GM18861 (cell line): ENCODE measurements at regions not wholly inside any gene's neighbourhood (a gene's known extent, or its start where the extent isn't known, plus 50 kb on each side); places are given as distances from the start of the nearest gene placed in this dataset.

Experiments used
- ATAC-seq: cut with Tn5 transposase; IDR thresholded peaks from one replicate; pipeline ENCODE4 v1.9.1; 2021; ENCODE audit not compliant: unreplicated experiment

DNA sequence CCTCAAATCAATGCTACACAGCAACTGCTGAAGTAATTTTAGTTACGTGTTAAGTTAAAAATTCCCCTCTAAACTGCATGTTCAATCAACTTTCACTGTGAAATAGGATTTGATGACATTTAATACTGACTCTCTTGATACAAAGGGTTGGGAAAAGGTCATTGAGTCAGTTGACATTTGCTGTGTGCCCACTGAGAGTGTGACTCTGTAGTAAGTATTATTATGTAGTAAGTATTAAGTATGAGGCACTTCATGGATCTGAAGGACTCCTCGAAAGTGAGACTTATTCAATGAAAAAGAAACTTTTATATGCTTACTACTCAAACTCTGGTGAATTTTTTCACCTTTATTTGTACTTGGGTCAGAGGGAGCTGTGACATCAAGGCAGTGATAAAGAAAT lies 83.1 kb upstream of the S1PR1 start:
- ATAC-seq, result no peak

DNA sequence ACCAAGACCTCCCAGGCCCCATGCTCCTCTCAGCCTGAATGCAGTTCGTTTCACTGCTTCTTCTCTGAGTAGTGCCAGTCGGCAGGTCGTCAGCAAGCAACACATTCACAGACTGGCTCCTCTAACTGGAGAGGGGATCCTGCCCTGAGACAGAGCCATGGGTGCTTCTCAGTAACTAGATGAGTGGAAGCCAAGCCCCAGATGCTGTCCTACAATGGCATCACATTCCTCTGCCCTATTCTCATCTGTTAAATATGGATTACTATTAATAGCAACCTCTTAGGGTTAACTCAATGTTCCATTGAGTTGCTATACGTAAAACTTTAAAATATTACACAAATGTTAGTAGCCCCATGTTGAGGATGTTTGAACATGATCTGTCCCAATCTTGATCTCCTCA lies 84.2 kb upstream of the S1PR1 start:
- ATAC-seq, result no peak

DNA sequence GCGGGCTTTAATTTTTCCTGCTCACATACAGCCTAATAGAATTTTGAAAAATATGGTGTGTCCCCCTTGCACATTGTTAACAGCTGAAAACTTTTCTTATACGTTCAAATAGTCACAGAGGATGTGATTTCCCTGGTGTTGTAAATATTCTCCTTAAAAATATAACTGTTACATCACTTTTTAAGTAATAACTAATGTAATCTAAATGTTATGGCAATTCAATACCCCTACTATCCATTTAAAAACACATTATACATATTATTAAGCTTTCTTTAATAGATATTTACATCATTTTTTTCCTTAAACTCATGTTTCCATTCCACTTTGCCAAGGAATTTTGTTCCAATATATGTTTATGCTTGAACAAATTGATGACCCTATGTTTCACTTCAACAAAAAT lies 85.5 kb upstream of the S1PR1 start:
- no peak for ATAC-seq

DNA sequence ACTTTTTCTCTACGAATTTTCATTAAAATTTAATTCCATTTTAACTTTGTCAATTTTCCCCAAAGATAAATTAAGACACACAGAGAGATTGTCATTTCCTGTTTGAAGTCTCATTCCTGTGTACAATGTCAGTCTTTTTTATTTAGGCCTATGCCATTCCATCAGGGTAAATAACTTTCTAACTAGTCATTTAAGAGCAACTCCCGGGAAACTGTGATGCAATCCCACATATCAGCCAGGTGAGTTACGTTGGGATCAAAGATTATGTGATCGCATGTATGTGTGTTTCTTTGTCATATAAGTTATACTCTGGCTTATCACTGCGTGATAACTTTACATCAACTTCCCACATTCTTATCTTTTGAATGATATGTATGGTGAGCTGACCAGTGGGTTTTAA lies 86.1 kb upstream of the S1PR1 start:
- no peak for ATAC-seq

DNA sequence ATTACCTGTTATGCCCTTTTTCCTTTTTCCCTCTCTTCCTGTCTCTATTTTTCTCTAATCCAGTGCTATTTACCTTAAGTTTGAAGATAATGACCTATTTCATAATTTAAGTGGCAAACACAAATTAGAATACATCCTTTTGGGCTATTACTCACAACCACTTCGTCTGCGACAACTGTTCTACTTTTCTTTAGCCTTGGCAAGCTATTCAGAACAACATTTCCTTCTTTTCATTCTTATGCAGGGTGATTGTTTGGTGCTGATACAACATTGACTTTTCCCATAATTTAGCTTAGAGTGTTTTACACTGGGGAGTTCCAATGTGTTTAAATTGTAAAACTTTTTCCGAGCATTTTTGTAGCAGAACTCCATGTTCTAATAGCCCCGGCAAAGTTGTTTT lies 86.6 kb upstream of the S1PR1 start:
- no peak for ATAC-seq

DNA sequence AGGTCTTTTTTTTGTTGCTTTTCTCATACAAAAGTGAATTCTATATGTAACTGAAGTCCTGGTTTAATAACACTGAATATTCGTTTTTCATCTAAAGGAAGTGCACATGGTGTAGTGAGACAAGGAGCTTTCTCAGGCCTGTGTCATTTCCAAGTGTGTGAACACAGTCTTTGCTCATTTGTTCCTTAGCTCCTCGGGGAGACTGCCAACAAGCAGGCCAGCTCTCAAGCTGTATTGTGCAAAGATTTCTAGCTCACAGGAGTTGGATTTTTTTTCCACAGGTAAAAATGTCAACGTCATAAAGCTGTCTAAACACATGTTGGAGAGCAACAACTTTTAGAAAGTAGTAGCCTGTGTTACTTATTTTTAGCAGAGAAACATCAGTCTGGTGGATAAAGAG lies 87.8 kb upstream of the S1PR1 start:
- ATAC-seq, result no peak

DNA sequence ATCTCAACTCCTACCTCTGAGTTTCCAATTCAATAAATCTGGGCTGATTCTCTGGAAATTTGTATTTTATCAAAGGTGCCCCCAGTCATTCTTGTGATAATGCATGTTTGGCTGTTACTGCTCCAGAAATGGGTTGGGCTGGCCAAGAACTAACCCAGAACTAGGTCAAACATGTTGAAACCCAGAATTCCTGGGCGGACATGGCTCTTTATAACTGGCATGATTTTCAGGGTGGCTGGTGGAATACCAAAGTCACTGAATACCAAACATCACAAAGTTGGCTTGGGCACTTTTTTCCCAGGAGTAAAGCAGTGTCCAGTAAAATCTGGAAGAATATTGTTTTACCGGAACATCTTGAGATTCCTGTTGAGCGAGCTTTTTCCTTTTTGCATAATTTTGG lies 89.4 kb upstream of the S1PR1 start:
- no peak for ATAC-seq

DNA sequence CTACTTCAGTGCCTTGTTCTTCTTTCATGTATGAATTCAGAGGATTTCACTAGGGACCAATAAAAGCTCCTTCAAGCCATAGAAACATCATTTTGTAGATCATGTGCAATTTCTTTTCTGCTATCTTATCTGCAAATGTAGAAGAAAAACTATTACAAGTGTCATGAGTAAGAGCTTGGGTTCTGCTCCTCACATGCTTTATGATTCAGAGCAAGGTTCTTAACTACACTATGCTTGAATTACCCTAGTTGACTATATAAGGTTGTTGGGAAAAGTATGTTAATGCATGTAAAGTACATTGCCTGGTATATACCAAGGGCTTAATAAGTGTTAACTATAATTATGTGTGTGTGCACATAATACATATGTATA lies 91.4 kb upstream of the S1PR1 start:
- ATAC-seq, result no peak

DNA sequence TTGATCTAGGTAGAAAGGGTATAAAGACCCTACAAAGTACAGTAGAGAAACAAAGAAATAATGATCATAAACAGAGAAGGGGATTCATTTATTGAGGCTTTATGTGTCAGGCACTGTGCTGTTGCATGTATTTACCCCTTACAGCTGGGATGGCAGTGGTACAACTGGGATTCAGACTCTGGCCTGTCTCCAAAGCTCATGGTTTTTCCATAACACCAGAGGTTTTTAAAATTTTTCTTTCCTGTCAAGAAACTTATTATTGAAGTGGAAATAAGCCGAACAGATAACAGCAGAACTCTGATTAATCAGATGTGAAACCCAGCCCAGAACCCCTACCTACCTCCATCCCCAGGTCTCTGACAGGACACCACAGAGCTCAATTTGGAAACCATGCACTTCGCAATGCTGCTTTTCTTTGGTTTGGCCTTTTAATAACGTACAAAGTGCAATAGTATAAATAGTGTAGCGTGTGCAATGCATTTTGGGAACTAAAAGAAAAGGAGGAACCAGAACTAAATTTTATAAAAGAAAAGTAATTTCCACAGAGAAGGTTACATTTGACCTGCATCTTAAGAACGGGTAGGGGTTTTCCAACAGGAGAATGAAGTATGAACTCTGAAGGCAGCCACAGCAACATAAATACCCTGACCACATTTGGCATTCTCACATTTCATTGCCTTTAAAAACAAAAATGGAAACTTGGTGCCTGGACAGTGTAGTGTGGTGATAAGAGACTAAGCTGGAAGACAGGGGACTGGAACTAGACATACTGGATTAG lies 92.0 kb upstream of the S1PR1 start:
- ATAC-seq, result no peak

DNA sequence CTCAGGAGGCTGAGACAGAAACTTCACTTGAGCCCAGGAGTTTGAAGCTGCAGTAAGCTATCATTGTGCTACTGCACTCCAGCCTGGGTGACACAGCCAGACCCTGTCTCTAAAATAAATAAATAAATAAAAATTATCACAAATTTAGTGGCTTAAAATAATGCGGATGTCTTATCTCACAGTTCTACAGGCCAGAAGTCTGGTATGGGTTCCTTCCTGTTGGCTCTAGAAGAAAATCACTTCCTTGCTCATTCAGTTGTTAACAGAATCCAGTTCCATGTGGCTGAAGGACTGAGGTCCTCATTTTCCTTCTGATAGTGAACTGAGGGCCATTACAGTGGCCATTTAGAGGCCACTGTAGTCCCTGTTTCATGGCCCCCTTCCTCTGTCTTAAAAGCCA lies 94.6 kb upstream of the S1PR1 start:
- ATAC-seq, result no peak

DNA sequence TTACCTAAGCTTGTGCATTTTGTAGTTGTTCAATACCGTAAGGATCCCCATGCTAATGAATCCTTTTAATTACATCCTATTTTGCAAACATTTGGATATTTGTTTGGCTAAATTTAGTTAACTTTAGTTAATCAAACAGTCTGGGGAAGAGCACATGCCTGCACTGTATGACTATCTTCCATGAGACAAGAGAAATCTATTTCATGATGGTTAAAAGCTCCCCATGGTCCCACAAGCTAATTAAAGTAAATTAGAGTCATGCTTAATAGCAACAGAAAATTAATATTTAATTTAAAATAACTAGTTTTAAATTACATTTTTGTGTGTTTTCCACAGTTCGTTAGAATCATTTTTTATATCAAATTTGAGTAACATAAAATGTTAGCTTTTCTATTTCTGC lies 95.4 kb upstream of the S1PR1 start:
- ATAC-seq, result no peak

DNA sequence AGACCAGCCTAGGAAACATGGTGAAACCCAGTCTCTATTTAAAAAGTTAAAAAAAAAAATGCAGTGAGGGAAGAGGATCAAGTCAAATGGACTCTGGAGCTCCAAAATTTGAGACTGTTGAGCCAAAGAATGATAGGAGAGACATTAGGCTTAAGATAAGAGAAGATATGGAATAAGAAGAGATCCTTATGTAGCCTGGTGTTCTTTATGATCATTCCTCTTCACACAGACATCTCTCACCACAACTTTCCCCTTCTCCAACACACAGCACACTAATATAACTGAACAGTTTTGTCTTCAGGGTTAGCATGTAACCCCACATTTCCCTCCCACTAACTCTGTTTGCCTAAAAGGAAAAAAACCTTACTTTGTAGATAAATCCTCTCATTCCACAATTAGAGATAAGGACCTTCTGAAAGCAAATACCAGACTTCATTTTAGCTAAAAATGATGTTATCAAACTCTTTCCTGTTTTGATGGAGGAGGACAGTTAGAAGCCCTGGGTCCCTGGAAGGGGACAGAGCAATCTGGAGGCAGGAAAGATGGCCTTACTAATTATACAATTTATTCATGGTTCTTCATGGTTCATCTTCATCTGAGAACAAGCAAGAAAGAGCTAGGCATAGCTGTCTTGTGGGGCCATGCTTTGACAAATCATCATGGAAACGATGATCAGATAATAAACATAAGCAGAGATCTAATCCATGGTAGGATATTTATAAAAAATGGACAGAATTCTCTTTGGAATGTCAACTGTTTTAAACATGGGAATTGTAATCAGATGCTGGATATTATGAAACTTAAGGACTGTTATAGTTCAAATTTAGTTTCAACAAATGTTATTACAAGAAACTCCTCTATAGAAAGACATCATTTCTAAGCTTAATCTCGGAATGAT lies 96.7 kb upstream of the S1PR1 start:
- no peak for ATAC-seq

DNA sequence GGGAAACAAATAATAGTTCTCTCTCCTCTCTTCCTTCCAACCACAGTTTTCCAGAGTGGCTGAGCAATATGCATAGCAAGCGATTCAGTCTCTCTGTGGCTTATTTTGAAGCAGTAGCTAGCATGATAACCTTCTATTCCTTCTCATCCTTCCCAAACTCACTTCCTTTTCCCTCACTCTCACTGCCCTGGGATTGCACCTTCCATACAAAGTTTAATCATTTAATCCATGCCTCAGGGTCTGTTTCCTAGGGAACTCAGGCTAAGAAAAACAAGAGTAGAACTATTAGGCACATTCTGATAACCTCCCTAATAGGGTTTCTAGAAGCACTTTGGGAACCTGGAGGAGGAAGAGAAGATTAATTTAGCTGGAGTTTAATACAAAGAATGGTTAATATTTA lies 97.7 kb upstream of the S1PR1 start:
- no peak for ATAC-seq

DNA sequence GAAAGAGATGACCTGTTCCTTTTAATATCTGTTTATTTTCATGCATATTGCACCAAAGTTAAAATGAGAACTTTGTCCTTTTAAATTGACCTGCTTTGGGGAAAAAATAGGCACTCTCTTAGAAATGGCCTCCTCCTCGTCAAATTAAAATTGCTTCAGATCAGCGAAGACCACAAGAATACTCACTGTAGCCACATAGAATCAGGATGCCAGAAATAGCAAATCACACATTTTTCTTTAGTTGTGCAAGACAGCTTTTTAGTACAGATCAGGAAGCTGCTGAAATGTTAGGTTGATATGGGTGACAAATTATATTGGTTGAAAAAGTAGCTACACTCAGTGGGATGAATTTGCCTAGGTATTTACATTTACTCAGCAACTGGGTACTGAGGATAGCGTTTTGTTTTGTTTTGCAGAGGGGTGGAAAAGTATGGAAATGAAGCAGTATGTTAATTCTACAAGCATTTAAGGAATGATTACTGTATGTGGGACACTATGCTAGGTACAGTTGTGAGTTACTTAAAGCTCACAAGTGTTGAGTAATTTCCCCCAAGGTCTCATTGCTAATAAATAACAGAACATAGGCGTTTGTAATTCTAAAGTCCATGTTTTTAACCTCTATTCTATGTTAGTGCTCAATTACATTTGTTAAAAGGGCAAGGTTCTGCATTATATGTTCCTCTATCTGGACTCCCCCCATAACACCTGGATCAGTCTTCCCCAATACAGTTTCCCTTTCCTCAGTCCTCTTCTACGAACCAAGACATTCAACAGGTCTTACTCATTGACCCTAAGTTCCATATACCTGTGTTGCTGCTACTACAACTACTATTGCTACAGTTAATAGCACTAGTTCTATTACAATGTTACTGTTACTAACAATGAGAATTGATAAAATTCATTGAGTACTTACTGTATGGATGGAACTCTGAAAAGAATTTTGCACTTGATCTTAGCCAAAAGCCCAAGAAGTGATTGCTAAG lies 99.4 kb upstream of the S1PR1 start:
- ATAC-seq, result peak; percentile 24

DNA sequence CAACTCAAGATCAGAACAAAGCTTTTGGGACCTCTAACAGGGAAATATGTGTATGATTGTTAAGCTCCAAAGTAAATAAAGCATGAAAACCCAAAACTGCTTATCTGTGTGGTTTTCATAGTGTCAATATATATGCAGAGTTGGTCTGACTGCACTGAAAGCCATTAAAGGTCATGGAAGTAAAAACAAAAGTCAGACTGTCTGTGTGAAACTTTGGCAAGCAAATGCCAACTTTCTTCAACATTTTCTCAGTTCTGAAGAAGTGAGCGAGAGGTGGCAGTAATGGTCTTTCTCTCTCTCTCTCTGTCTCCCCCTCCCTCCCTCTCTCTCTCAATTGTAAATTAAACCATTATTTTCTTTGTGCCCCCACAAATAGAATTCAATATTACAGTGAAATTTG lies 100.1 kb upstream of the S1PR1 start:
- ATAC-seq, result peak; percentile 58

DNA sequence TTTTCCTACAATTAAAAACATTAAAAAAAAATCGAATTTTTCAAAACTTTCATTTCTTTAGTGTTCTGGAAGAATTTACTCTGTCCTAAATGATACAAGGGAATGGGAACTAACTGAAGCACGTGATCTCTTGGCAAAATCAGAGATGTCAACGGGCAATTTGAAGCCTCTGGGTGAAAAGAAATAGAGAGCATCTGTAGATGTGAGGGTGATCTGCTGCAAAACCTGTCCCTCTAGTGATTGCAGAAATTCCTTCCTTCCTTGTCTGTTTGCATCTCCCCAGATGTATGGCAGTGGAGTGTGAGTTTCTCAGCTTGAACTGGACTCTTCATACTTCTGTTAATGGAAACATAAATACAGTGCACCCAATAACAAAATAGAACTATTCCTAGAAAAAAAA lies 100.5 kb upstream of the S1PR1 start:
- no peak for ATAC-seq

DNA sequence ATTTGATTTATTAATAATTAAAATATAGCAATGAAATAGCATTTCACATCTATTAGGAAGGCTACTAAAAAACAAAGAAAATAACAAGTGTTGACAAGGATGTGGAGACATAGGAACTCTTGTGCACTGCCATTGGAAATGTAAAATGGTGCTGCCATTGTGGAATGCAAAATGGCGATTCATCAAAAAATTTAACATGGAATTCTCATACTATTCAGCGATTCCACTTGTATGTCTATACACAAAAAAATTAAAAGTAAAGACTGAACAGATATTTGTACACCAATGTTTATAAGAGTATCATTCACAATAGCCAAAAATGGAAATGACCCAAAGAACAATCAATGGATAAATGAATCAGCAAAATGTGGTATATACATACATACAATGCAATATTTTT lies 101.3 kb upstream of the S1PR1 start:
- no peak for ATAC-seq

DNA sequence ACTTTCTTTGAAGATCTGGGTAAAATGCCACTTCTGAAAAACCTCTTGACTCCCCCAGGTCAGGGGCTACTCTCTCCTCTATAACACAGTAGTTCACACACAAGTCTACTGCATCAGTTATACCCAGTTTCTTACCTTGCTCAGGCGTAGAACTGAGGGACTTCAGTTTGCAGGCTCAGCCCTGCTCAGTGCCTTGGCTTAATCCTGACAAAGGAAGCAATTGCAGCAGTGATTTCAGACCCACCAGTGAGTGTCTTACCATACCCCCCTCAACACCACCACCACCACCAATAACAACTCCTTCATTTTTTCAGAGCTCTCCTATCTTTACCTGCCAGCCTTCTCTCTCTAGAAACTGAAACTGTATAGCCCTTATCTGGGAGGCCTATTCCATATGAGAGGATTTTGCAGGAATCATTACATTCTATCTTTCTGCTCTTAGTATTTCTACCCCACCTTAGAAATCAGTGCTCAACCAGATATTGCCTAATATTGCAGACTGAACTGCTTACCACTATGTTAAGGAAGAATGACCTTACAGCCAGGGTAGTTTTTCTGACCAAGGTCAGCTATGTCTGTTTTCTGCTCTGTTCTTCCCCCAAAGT lies 105.5 kb upstream of the S1PR1 start:
- ATAC-seq, result no peak

DNA sequence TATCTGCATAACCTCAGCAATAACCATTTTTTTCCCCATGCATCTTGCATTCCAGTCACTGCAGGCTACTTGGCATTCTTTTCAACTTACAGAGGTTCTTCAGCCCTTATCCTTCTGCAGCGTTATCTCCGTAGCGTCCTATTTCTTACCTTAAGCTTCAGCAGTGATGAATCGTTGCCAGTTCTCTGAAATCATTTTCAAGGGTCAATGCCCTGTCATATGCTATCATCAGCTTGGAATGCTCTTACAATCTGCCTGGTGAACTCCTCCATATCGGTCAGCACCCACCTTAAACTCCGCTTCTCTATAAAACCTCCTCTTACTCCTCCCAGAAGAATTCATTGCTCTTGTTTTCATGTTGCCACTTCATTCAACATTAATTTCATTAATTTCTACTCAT lies 105.1 kb upstream of the DPH5 start:
- ATAC-seq, result no peak

DNA sequence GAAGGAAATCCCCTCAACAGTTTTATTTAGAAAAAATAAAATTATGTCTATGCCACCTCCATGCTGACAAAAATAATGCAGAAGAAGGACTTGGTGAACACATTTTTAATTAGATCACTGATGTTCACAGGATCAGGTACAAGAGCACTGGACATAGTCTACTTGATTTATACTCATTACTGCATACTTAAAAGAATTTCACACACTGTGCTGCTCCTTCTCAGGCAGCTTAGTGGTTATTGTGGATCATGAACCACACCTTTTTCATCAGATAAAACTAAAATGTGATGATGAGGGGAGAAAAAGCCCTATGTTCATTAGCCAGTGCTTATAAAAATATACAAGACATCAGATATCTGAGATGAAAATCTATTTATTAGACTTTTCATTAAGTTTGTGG lies 103.3 kb upstream of the DPH5 start:
- no peak for ATAC-seq

DNA sequence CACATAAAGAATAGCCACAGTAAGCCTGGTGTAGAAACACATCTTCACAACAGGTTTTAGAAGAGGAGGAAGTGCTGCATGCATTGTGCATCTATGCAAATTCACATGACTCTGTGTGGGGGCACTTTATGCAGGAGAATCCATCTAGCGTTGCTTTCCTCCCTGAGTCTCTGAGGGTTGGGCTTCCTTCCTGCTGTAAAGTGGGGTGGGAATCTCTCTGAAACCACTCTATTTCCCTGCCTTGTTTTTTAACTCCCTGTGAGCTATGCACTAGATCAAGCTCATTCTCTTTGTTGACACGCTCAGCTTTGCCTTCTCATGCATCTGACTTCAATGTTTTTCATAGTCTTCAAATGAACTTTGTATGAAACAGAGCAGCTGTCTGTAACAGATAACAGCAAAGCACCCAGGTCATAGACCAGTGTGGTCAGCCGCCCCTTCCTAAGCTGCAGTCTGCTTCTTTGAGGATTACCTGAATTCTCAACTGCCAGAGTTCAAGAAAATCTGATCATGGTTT lies 102.7 kb upstream of the DPH5 start:
- ATAC-seq, result peak; percentile 89
